ENCODE measurements at regions not wholly inside any gene's neighbourhood (a gene's known extent, or its start where the extent isn't known, plus 50 kb on each side); places are given as distances from the start of the nearest gene placed in this dataset.
"Not testable (repeated sequence)": the region's sequence is repeated elsewhere in the genome, so short reads cannot be mapped to it uniquely, and the experiment has no call there.

DNA sequence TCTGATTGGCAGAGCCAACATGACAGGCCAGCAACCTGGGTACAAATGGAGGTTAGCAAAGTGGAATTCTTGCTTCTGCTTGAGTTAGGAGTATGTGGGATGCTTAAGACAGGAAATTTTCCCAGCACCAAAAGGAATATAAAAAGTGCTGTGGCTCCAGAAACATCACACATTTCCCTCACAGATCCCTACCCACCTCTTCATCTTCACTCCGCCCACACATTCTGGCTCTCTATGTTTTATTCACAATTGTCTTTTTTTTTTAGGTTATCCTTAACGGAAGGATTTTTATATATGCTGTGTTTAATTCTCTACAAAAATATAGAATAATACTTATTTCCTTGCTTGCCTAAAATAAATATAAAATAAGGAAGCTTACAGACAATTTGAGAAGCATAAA is 563.3 kb upstream of the HS3ST5 start:
- H3K4me3 ChIP-seq (ENCODE audit: low read length), result no peak overlapping the region
- no peak for TF ChIP-seq ZNF274 (IDR thresholded peaks at IDR 0.05; ENCODE audit: low read depth, low read length)

DNA sequence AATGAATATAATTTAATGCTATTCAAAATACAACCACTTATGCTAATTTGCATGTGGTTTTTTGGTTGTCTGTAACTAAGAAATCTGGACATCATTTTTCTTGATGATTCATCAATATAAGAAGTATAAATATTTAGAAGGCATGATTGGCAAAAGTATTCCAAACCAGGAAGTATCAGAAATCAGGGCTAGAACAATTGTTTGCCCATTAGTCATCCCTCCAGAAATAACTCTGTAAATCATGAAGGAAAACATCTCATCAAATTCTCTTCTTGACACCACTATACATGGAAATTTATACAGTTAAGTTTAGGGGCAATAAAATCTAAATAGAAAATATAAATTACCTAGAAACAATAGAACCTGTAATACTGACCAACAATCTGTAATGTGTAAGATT is 554.7 kb upstream of the HS3ST5 start:
- H3K4me3 ChIP-seq (ENCODE audit: low read length), result no peak overlapping the region
- TF ChIP-seq ZNF274 (IDR thresholded peaks at IDR 0.05; ENCODE audit: low read depth, low read length), result no peak

DNA sequence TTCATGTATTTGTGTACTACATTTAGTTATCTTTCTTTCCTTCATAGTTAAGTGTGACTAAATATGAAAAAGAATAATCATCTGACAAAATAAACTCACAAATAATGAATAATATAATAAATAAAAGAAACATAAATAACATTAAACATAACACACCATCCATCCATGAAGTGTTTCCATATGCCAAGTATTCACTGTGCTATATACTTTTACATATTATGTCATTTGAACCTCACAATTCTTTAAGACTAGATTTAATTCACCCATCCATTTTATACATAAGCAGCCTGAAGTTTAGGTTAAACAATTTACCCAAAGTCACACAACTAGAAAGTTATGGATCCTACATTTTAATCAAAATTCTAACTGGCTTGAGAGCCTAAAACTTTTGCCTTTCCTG is 549.4 kb upstream of the HS3ST5 start:
- H3K4me3 ChIP-seq (ENCODE audit: low read length), result no peak overlapping the region
- no peak for TF ChIP-seq ZNF274 (IDR thresholded peaks at IDR 0.05; ENCODE audit: low read depth, low read length)

DNA sequence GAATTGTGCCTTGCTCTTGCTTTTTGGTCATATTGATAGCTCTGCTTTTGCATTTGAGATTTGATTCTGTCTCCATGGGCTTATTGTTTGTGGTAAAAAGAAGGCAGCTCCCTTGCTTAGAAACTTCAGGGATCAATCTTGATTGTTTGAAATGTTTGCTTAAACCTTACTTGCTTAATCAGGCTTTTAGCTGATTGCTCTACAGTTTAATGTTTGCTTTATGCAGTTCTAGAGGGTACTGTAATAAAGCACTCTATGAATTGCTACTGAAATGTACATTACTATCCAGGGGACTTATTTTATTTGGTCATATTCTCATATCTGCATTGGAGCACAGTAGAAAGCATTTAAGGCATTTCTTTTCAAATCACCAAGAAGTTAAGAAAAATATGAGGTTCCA is 545.4 kb upstream of the HS3ST5 start:
- no peak overlapping the region for H3K4me3 ChIP-seq (ENCODE audit: low read length)
- TF ChIP-seq ZNF274 (IDR thresholded peaks at IDR 0.05; ENCODE audit: low read depth, low read length), result no peak

DNA sequence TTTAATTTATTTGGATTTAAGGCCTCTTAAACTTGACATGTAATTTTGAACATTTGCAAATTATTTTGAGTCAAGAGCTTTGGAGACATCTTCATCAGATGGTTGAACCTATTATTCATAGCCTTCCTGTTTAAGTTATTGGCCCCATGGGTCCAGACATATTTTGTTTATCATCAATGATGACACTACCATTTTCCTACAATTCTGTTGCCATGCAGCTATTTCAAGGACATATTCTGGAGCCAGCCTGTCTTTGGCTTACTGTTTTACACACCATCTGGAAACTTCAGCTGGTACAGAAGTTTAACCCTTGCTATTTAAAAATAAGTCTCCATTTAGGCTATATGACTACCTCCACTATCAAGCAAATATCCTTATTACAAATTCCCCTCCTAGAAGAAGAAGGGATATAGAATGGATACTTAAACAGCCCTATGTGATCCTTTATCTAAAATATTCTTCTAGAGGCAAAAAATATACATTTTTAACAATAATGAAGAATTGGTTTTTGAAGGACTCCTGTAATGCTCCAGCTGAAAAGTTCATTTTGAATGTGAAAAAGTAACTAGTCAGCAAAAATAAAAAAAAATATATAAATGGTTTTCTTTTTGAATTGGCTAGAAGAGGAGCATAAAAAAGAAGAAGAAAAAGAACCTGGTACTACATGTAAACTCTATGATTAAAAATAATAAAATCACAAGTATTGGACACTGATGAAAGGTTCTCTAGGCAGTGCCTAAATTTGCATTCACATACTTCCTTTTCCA is 544.0 kb upstream of the HS3ST5 start:
- no peak overlapping the region for H3K4me3 ChIP-seq (ENCODE audit: low read length)
- no peak for TF ChIP-seq ZNF274 (IDR thresholded peaks at IDR 0.05; ENCODE audit: low read depth, low read length)

DNA sequence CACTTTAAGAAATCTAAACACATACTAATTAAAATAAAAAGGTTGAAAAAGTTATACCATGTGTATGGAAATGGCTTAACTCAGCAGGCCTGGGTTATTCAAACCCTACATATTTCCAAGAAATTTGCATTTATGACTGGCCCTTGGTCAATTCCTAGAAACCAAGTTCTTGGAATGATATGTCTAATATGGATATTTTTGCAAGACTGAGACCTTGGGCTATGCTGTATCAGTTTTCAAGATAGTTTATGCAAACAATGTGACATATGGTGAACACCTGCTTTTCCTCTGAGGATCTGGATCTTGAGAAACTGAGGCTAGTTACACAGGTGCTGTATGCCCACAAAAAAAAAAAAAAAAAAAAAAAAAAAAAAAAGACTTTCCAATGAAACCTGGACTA is 536.9 kb upstream of the HS3ST5 start:
- no peak for TF ChIP-seq ZNF274 (IDR thresholded peaks at IDR 0.05; ENCODE audit: low read depth, low read length)
- no peak overlapping the region for H3K4me3 ChIP-seq (ENCODE audit: low read length)

DNA sequence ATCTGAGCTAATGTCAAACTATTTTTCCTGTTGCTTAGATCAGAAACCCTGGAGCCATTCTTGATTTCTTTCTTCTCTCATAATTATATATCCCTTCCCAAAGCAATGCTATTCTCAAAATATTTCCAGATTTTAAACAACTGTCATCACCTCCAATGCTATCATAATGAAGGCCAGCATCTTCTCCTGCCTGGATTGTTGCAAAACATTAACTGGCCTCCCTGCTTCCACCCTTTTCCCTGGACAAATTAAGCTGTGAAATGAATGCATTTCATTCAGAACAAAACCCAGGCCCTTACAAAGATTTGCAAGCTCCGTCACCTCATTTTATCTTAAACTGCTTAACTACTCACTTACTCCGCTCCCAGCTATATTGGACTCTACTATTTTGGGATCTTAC is 535.3 kb upstream of the HS3ST5 start:
- no peak for TF ChIP-seq ZNF274 (IDR thresholded peaks at IDR 0.05; ENCODE audit: low read depth, low read length)

DNA sequence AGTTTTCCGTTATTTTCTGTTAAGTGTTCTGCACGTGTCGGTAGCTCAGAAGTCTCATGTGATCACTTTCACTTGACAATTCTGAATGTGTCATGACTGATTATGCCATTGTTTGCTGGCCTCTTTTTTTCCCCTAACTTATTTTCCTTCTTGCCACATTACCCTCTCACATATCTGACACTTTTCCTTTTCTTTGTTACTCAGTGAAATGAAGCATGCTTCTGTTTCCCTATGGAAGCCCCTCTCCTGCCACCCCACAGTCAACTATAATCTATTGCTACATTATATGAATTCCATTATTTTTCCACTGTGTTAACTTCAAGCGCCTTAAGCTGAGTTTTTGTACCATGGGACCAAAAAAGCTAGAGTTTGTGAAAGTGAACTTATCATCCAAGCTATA is 531.6 kb upstream of the HS3ST5 start:
- TF ChIP-seq ZNF274 (IDR thresholded peaks at IDR 0.05; ENCODE audit: low read depth, low read length), result no peak

More for the DNA sequence above, 535.3 kb upstream of the HS3ST5 start:
- no peak overlapping the region for H3K4me3 ChIP-seq (ENCODE audit: low read length)

DNA sequence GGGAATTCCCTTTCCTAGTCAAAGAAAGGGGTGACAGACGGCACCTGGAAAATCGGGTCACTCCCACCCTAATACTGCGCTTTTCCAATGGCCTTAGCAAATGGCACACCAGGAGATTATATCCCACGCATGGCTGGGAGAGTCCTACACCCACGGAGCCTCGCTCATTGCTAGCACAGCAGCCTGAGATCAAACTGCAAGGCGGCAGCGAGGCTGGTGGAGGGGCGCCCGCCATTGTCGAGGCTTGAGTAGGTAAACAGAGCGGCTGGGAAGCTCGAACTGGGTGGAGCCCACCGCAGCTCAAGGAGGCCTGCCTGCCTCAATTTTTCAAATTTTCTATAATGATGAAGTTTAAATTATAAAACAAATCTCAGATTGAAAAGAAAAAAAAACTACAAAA is 522.7 kb upstream of the HS3ST5 start:
- H3K4me3 ChIP-seq (ENCODE audit: low read length), result not testable (repeated sequence)

More for the DNA sequence above, 531.6 kb upstream of the HS3ST5 start:
- no peak overlapping the region for H3K4me3 ChIP-seq (ENCODE audit: low read length)

DNA sequence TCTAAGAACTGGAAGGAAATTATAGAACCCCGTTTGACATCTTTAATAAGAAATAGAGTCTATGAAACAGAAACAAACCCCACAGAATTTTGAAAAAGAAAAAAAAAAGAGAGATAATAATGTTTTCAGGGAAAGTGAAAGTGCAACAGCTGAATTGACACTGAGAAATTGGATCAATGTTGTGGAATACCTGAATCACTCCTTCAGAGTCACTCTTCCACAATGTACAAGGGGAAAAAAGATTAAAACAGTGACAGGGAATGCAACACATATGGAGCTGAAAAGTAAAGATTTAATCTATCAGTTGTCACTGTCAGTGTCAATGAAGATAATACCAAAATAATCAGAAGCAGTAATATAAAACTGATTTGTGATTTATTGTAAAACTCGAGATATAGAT is 520.8 kb upstream of the HS3ST5 start:
- TF ChIP-seq ZNF274 (IDR thresholded peaks at IDR 0.05; ENCODE audit: low read depth, low read length), result no peak
- H3K4me3 ChIP-seq (ENCODE audit: low read length), result no peak overlapping the region

DNA sequence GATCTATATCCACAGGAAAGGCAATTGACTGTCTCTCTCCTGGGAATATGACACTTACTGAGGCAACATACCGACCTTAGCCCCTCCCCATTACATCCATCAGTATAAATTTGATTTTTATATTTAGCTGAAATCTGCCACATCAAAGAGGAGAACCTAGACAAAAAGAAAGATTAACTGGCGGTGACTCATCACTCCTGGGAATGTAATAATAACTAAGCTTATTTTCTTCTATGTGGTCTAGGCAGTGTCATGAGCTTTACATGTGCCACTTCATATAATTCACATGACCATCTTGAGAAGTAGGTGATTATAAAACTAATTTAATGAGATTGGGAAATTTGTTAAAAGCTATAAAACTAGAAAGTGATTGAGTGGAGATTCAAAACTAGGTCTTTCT is 520.0 kb upstream of the HS3ST5 start:
- TF ChIP-seq ZNF274 (IDR thresholded peaks at IDR 0.05; ENCODE audit: low read depth, low read length), result no peak
- no peak overlapping the region for H3K4me3 ChIP-seq (ENCODE audit: low read length)

DNA sequence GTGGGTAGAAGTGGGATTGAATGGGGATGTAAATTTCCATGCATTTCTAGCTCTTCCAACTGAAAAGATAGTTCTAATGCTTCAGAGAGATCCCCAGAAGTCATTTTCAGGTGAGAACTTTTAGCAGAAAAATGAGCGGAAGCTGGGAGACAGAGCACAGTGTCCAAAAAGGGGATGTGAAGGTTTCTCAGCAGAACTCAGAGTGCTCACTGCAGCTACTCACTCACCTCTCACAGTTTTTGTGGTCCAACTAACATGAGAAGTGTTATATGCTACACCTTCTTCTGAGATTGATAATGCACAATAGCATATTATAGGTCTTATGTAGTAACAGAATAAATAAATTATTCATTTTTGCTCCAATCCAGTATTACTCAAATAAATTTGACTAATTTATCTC is 519.2 kb upstream of the HS3ST5 start:
- no peak for TF ChIP-seq ZNF274 (IDR thresholded peaks at IDR 0.05; ENCODE audit: low read depth, low read length)
- no peak overlapping the region for H3K4me3 ChIP-seq (ENCODE audit: low read length)

DNA sequence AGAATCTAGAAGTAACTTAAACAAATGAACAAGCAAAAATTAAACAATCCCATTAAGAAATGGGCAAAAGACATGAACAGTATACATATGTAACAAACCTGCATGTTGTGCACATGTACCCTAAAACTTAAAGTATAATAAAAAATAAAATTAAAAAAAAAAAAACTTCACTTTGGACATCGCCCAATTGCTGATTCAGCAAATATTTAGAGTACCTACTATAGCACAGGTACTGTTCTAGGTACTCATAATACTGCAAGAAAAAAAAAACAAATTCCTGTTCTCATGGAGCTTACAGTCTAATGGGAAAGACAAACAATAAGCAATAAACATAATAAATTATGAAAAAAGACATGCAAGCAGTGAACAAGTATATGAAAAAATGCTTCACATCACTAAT is 501.5 kb upstream of the HS3ST5 start:
- TF ChIP-seq ZNF274 (IDR thresholded peaks at IDR 0.05; ENCODE audit: low read depth, low read length), result no peak
- H3K4me3 ChIP-seq (ENCODE audit: low read length), result no peak overlapping the region

DNA sequence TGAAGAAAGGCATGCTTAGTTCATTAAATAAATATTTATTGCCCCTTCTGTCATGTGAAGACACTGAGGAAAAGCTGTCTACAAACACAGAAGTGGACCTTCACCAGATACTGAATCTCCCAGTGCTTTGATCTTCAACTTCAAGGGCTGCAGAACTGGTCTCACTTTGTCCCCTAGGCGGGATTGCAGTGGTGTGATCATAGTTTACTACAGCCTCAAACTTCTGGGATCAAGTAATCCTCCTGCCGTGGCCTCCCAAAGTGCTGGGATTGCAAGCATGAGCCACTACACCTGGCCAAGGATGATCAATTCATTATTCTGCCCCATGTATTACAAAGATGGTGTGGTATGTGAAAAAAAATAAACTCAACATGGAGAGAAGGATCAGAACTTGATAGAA is 496.2 kb upstream of the HS3ST5 start:
- TF ChIP-seq ZNF274 (IDR thresholded peaks at IDR 0.05; ENCODE audit: low read depth, low read length), result no peak
- H3K4me3 ChIP-seq (ENCODE audit: low read length), result no peak overlapping the region

DNA sequence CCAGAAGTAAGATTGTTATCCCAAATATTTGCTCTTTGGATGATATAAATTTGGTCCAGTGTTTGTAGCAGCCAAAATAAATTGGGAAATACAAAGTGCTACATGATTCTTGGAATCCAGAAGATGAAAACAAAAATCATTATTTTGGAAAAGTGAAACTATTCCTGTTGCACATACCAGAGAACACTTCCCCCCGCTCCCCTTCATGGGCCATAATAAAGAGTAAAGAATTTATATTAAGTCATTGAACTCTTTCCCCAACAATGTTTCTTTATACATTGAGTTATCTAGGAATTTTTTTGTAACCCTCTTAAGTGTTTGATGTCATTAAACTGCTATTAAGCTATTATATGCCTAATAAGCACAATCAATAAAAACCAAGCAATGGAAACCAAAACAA is 490.4 kb upstream of the HS3ST5 start:
- TF ChIP-seq ZNF274 (IDR thresholded peaks at IDR 0.05; ENCODE audit: low read depth, low read length), result no peak

DNA sequence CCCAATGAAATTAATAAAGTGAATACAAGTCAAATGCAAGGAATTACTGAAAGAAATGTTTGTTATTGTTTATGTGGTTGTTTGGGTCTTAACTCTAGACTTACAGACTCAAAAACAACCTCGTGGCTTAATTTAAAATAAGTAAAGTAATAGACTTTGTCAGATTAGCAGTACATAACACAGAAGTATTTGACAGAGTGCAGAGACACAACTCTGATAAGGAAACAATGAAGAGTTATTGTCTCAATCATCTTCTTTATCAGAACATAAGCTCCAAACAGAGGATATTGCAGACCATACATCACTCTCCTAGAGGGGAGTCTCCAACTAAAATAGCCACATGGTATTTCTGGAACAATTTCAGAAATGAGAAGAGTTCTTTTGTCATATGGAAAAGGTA is 487.7 kb upstream of the HS3ST5 start:
- no peak overlapping the region for H3K4me3 ChIP-seq (ENCODE audit: low read length)

More for the DNA sequence above, 490.4 kb upstream of the HS3ST5 start:
- no peak overlapping the region for H3K4me3 ChIP-seq (ENCODE audit: low read length)

More for the DNA sequence above, 487.7 kb upstream of the HS3ST5 start:
- no peak for TF ChIP-seq ZNF274 (IDR thresholded peaks at IDR 0.05; ENCODE audit: low read depth, low read length)
